ENCODE measurements at regions not wholly inside any gene's neighbourhood (a gene's known extent, or its start where the extent isn't known, plus 50 kb on each side); places are given as distances from the start of the nearest gene placed in this dataset.
A peak's percentile ranks its signal among the peaks of the same experiment; 100 is the strongest.

DNA sequence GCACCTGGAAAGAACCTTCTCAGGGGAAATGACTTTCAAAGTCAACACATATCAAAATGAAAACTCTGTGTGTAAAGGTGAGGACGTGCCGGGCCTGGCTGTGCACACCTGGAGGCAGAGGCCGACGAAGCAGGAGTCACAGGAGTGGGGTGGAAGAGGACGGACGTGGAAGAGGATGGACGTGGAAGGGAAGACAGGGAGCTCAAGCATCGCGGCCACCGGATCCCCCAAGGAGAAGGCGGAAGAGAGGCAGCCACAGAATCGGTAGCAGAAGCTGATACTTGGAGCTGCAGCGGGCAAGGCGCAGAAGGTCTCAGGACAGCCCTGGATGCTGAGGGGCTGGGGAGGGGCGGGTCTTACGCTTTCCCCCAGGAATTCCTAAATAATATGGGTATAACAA lies 519.8 kb downstream of the BRD1 start:
- no peak for TF ChIP-seq POLR2AphosphoS5 (IDR thresholded peaks at IDR 0.05; ENCODE audit: borderline replicate concordance, low read depth, low read length)
- TF ChIP-seq EZH2 (IDR thresholded peaks at IDR 0.05), result no peak
- TF ChIP-seq FOXP2 (optimal IDR thresholded peaks at IDR 0.05; ENCODE audit: control extremely low read depth, extremely low read length, insufficient read depth), result no peak
- DNase-seq (ENCODE audit: low read depth, low spot score), result no peak
- Histone ChIP-seq H3K9ac (ENCODE audit: insufficient read length) (no peak overlapping the region), H3K9me3 (ENCODE audit: low read depth, low read length) (no peaks in the 10 kb centered on the region), H3K4me3 (no peak overlapping the region), H3K27ac (no peak overlapping the region), H3K36me3 (ENCODE audit: insufficient read depth, low read length) (no peaks in the 10 kb centered on the region)

DNA sequence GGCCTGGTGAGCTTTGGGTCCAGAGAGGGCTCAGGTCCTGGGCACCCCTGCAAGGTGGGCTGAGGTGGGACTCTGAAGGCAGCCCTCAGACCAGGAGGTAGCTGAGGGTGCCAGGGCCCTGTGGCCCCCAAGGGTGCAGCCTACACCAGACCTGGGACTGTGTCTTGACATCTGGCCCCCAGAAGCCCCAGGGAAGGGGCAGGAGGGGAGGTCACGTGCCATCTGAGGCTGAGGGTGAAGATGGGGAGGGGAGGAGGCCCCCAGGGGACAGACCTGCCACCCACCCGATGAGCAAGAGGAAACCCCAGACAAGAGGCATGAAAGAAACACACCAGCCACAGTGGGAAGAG lies 520.2 kb downstream of the BRD1 start:
- no peaks in the 10 kb centered on the region for H3K9me3 ChIP-seq (ENCODE audit: low read depth, low read length)
- DNase-seq (ENCODE audit: low read depth, low spot score), result no peak
- peak overlapping the region; percentile 26 for H3K9ac ChIP-seq (ENCODE audit: insufficient read length)
- H3K4me3 ChIP-seq, result no peak overlapping the region
- H3K36me3 ChIP-seq (ENCODE audit: insufficient read depth, low read length), result no peaks in the 10 kb centered on the region
- TF ChIP-seq EZH2 (IDR thresholded peaks at IDR 0.05) (no peak), FOXP2 (optimal IDR thresholded peaks at IDR 0.05; ENCODE audit: control extremely low read depth, extremely low read length, insufficient read depth) (no peak), POLR2AphosphoS5 (IDR thresholded peaks at IDR 0.05; ENCODE audit: borderline replicate concordance, low read depth, low read length) (no peak)
- no peak overlapping the region for H3K27ac ChIP-seq

- Histone ChIP-seq H3K9me3 (ENCODE audit: low read depth, low read length) (no peaks in the 10 kb centered on the region), H3K4me3 (no peak overlapping the region), H3K9ac (ENCODE audit: insufficient read length) (peak overlapping the region; percentile 26), H3K27ac (no peak overlapping the region), H3K36me3 (ENCODE audit: insufficient read depth, low read length) (no peaks in the 10 kb centered on the region)
- TF ChIP-seq POLR2AphosphoS5 (IDR thresholded peaks at IDR 0.05; ENCODE audit: borderline replicate concordance, low read depth, low read length), result no peak
- no peak for TF ChIP-seq FOXP2 (optimal IDR thresholded peaks at IDR 0.05; ENCODE audit: control extremely low read depth, extremely low read length, insufficient read depth)
- TF ChIP-seq EZH2 (IDR thresholded peaks at IDR 0.05), result no peak
- no peak for DNase-seq (ENCODE audit: low read depth, low spot score)
Measured at GRCh38 chr22:49306632-49307480, 520.8 kb downstream of the BRD1 start.

- H3K4me3 ChIP-seq, result no peak overlapping the region
- no peak overlapping the region for H3K9ac ChIP-seq (ENCODE audit: insufficient read length)
- TF ChIP-seq POLR2AphosphoS5 (IDR thresholded peaks at IDR 0.05; ENCODE audit: borderline replicate concordance, low read depth, low read length) (no peak), FOXP2 (optimal IDR thresholded peaks at IDR 0.05; ENCODE audit: control extremely low read depth, extremely low read length, insufficient read depth) (no peak), EZH2 (IDR thresholded peaks at IDR 0.05) (no peak)
- H3K9me3 ChIP-seq (ENCODE audit: low read depth, low read length), result no peaks in the 10 kb centered on the region
- H3K36me3 ChIP-seq (ENCODE audit: insufficient read depth, low read length), result no peaks in the 10 kb centered on the region
- H3K27ac ChIP-seq, result no peak overlapping the region
- DNase-seq (ENCODE audit: low read depth, low spot score), result no peak
Measured at GRCh38 chr22:49305966-49306631, 521.6 kb downstream of the BRD1 start.

- H3K9ac ChIP-seq (ENCODE audit: insufficient read length), result no peak overlapping the region
- DNase-seq (ENCODE audit: low read depth, low spot score), result no peak
- TF ChIP-seq POLR2AphosphoS5 (IDR thresholded peaks at IDR 0.05; ENCODE audit: borderline replicate concordance, low read depth, low read length) (no peak), EZH2 (IDR thresholded peaks at IDR 0.05) (no peak), FOXP2 (optimal IDR thresholded peaks at IDR 0.05; ENCODE audit: control extremely low read depth, extremely low read length, insufficient read depth) (no peak)
- no peaks in the 10 kb centered on the region for H3K9me3 ChIP-seq (ENCODE audit: low read depth, low read length)
- H3K36me3 ChIP-seq (ENCODE audit: insufficient read depth, low read length), result no peaks in the 10 kb centered on the region
- no peak overlapping the region for H3K27ac ChIP-seq
- no peak overlapping the region for H3K4me3 ChIP-seq
Measured at GRCh38 chr22:49305214-49305965, 522.3 kb downstream of the BRD1 start.

GRCh38 chr22:49303781-49304461 lies 523.8 kb downstream of the BRD1 start:
- Histone ChIP-seq H3K27ac (no peak overlapping the region), H3K9ac (ENCODE audit: insufficient read length) (no peak overlapping the region), H3K9me3 (ENCODE audit: low read depth, low read length) (no peaks in the 10 kb centered on the region), H3K4me3 (no peak overlapping the region), H3K36me3 (ENCODE audit: insufficient read depth, low read length) (no peaks in the 10 kb centered on the region)
- TF ChIP-seq EZH2 (IDR thresholded peaks at IDR 0.05) (no peak), POLR2AphosphoS5 (IDR thresholded peaks at IDR 0.05; ENCODE audit: borderline replicate concordance, low read depth, low read length) (no peak), FOXP2 (optimal IDR thresholded peaks at IDR 0.05; ENCODE audit: control extremely low read depth, extremely low read length, insufficient read depth) (no peak)
- no peak for DNase-seq (ENCODE audit: low read depth, low spot score)

DNA sequence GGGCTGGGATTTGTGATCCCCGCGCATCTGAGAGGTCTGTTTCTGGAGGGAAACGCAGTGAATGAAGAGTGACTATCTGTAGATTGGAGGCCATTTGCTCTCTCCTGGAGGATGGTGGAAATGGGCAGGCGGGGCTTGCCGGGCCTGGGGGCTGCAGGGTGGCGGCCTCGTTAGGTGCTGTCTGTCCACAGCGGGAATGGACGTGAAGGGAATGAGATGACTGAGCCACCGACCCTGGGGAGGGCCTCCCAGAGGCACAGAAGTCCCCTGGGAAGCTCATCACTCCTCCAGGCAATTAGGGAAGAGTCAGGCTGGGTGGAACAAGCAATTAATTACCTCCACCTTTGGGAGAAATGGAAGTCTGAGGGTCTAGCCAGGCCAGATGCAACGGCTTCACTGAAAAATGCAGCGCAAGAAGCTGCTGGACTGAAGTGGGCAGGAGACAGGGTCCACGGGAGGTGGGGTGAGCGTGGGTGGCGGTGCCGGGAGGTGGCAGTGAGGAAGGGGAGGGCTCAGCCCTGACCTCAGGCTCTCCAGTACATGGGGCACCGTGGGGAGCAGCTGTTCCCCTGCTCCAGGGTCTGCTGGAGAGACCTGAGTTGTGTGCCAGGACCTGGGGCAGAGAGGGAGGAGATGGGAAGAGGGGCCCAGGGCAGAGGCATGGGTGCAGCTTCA lies 524.5 kb downstream of the BRD1 start:
- Histone ChIP-seq H3K9ac (ENCODE audit: insufficient read length) (no peak overlapping the region), H3K9me3 (ENCODE audit: low read depth, low read length) (no peaks in the 10 kb centered on the region), H3K36me3 (ENCODE audit: insufficient read depth, low read length) (no peaks in the 10 kb centered on the region), H3K27ac (no peak overlapping the region), H3K4me3 (no peak overlapping the region)
- TF ChIP-seq POLR2AphosphoS5 (IDR thresholded peaks at IDR 0.05; ENCODE audit: borderline replicate concordance, low read depth, low read length) (no peak), EZH2 (IDR thresholded peaks at IDR 0.05) (no peak), FOXP2 (optimal IDR thresholded peaks at IDR 0.05; ENCODE audit: control extremely low read depth, extremely low read length, insufficient read depth) (no peak)
- no peak for DNase-seq (ENCODE audit: low read depth, low spot score)
